Esophagus muscularis mucosa (tissue), 3 donors: ENCODE measurements at regions not wholly inside any gene's neighbourhood (a gene's known extent, or its start where the extent isn't known, plus 50 kb on each side); places are given as distances from the start of the nearest gene placed in this dataset.

Experiments
- POLR2AphosphoS5 ChIP-seq, 2 donors: sonication (generic); formaldehyde crosslinking; IDR thresholded peaks; one replicate each; pipeline ENCODE4 v1.6.1; 2017; ENCODE audit warnings: antibody characterized with exemption in 2 of 2
- TF ChIP-seq, protein P1 (sequence below), 3 experiments: fragments of 200-600 bp in 2 of 3; fragments of 450-650 bp in 1 of 3; sonication (generic) in 2 of 3; IDR thresholded peaks; one replicate each; pipeline ENCODE4 v1.5.1; 2017 to 2019; ENCODE audit warnings: antibody characterized with exemption in 3 of 3, mild to moderate bottlenecking in 2 of 3, moderate library complexity in 1 of 3

DNA sequence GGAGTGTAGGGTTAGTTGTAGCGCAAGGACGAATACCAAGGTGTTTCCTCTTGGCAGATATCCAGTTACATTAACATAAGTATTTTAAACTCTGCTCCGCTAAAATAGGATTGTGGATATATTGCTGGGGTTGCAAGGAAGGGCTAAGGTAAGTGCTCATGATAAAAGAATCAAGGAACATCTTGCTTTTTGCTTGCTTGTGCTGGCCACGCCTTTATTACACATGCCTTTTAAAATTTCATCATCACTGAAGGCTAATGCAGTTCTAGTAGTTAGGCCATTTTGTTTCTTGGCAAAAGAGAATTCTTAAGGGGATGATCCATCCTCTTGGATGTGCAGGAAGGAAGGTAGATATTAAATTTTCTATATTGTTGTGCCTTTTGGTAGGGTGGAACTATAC, 415.6 kb upstream of the TPM1 start:
- TF ChIP-seq POLR2AphosphoS5 (IDR thresholded peaks at IDR 0.05): no peak
- TF ChIP-seq, protein P1, sequence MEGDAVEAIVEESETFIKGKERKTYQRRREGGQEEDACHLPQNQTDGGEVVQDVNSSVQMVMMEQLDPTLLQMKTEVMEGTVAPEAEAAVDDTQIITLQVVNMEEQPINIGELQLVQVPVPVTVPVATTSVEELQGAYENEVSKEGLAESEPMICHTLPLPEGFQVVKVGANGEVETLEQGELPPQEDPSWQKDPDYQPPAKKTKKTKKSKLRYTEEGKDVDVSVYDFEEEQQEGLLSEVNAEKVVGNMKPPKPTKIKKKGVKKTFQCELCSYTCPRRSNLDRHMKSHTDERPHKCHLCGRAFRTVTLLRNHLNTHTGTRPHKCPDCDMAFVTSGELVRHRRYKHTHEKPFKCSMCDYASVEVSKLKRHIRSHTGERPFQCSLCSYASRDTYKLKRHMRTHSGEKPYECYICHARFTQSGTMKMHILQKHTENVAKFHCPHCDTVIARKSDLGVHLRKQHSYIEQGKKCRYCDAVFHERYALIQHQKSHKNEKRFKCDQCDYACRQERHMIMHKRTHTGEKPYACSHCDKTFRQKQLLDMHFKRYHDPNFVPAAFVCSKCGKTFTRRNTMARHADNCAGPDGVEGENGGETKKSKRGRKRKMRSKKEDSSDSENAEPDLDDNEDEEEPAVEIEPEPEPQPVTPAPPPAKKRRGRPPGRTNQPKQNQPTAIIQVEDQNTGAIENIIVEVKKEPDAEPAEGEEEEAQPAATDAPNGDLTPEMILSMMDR (IDR thresholded peaks at IDR 0.05): no peak
